ENCODE measurements at regions not wholly inside any gene's neighbourhood (a gene's known extent, or its start where the extent isn't known, plus 50 kb on each side); places are given as distances from the start of the nearest gene placed in this dataset.

DNA sequence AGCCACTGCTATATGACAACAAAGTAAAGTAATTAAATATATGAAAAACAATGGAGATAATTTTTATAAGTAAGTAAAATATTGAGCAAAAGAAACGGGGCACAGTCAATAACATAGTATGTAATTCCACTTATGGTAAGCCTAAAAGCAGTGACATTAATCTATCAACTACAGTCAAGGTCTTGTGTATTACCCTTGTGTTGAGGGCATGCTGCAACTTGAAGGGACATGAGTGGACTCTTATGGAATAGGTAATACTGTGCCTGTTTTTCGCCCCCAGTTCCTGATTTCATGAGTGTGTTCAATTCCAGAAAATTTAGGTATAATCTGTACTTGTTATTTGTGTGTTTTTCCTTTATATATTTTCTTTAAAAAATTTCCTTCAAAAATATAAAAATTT, 201.3 kb upstream of the SLITRK6 start:
- H3K4me1 Mint-ChIP-seq = no peaks in the 10 kb centered on the region
- H3K27me3 Mint-ChIP-seq (ENCODE audit: low read depth in 3 of 3) = no peaks in the 10 kb centered on the region
- H3K4me3 ChIP-seq (replicated peaks in 1 of 3; ENCODE audit: low read depth in 2 of 3, low read length in 3 of 3) = no peak overlapping the region
- H3K9me3 ChIP-seq (replicated peaks in 1 of 2; ENCODE audit: control insufficient read depth in 1 of 2, insufficient read depth in 1 of 2, low read length in 2 of 2) = peaks cover 0 to 4% of the 10 kb centered on the region in 2 donors
- no peaks in the 10 kb centered on the region for H3K36me3 Mint-ChIP-seq
- H3K27me3 ChIP-seq (ENCODE audit: control insufficient read depth in 2 of 2, insufficient read depth in 2 of 2, low read length in 2 of 2) = no peaks in the 10 kb centered on the region
- intact Hi-C loops (cut with micrococcal nuclease) = no loop called here
- H3K27ac Mint-ChIP-seq = no peak overlapping the region
- H3K27ac ChIP-seq (ENCODE audit: low read depth in 1 of 2, low read length in 2 of 2) = no peak overlapping the region
- H3K4me1 ChIP-seq (ENCODE audit: control insufficient read depth in 1 of 2, insufficient read depth in 2 of 2, low read length in 2 of 2) = no peaks in the 10 kb centered on the region
- no peak for TF ChIP-seq CTCF (IDR thresholded peaks at IDR 0.05)
- H3K36me3 ChIP-seq (replicated peaks in 1 of 2; ENCODE audit: control insufficient read depth in 1 of 2, insufficient read depth in 2 of 2, low read length in 2 of 2) = no peaks in the 10 kb centered on the region
- no peak for DNase-seq
- no peaks in the 10 kb centered on the region for H4K20me1 ChIP-seq (ENCODE audit: insufficient read depth, low read length)
- no CpG with 5 or more reads among the region's 2 CpGs for WGBS (ENCODE audit: insufficient coverage)
- H3K4me2 ChIP-seq (replicated peaks; ENCODE audit: extremely low read depth, low read length, poor library complexity, severe bottlenecking) = no peak overlapping the region
- H3K9ac ChIP-seq (ENCODE audit: insufficient read depth, low read length, poor library complexity, severe bottlenecking) = no peak overlapping the region
- H3K4me3 Mint-ChIP-seq = no peak overlapping the region
- H3K9me3 Mint-ChIP-seq = peaks cover 0 to 2% (median 0%) of the 10 kb centered on the region in 7 donors
- H3K79me2 ChIP-seq (ENCODE audit: insufficient read depth, low read length) = no peaks in the 10 kb centered on the region
- no peak overlapping the region for H2AFZ ChIP-seq (ENCODE audit: insufficient read depth, low read depth, low read length, poor library complexity, severe bottlenecking)

DNA sequence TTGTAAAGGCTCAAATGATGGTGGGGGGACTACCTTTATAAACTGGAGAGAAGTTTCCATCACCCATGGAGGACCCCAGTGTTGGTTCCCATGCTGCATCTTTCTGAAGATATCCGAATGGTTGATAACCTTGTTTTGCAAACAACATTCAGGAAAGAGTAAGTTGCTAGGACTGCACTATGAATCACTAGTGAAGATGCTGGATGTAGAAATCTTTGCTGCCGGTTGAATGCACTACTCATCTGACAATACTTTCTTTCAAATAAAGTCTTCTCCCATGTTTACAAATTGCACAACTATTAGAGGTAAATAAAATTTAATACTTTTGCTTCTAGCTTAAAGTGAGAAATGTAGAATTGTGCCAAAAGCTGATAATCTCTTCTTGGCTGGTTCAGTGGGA, 198.4 kb upstream of the SLITRK6 start:
- no peaks in the 10 kb centered on the region for H3K4me1 ChIP-seq (ENCODE audit: control insufficient read depth in 1 of 2, insufficient read depth in 2 of 2, low read length in 2 of 2)
- no peak for DNase-seq
- no peak overlapping the region for H3K4me3 Mint-ChIP-seq
- no peak overlapping the region for H3K27ac ChIP-seq (ENCODE audit: low read depth in 1 of 2, low read length in 2 of 2)
- peaks cover 0 to 4% of the 10 kb centered on the region in 2 donors for H3K9me3 ChIP-seq (replicated peaks in 1 of 2; ENCODE audit: control insufficient read depth in 1 of 2, insufficient read depth in 1 of 2, low read length in 2 of 2)
- no peaks in the 10 kb centered on the region for H3K36me3 ChIP-seq (replicated peaks in 1 of 2; ENCODE audit: control insufficient read depth in 1 of 2, insufficient read depth in 2 of 2, low read length in 2 of 2)
- no peak overlapping the region for H3K4me2 ChIP-seq (replicated peaks; ENCODE audit: extremely low read depth, low read length, poor library complexity, severe bottlenecking)
- H3K4me1 Mint-ChIP-seq = no peaks in the 10 kb centered on the region
- H3K9me3 Mint-ChIP-seq = peaks cover 0 to 2% (median 0%) of the 10 kb centered on the region in 7 donors
- no peaks in the 10 kb centered on the region for H3K79me2 ChIP-seq (ENCODE audit: insufficient read depth, low read length)
- no peaks in the 10 kb centered on the region for H4K20me1 ChIP-seq (ENCODE audit: insufficient read depth, low read length)
- H2AFZ ChIP-seq (ENCODE audit: insufficient read depth, low read depth, low read length, poor library complexity, severe bottlenecking) = no peak overlapping the region
- no peak overlapping the region for H3K9ac ChIP-seq (ENCODE audit: insufficient read depth, low read length, poor library complexity, severe bottlenecking)
- intact Hi-C loops (cut with micrococcal nuclease) = no loop called here
- TF ChIP-seq CTCF (IDR thresholded peaks at IDR 0.05) = no peak
- no peak overlapping the region for H3K27ac Mint-ChIP-seq
- H3K4me3 ChIP-seq (replicated peaks in 1 of 3; ENCODE audit: low read depth in 2 of 3, low read length in 3 of 3) = no peak overlapping the region
- WGBS (ENCODE audit: insufficient coverage) = no CpG with 5 or more reads among the region's 2 CpGs
- H3K36me3 Mint-ChIP-seq = no peaks in the 10 kb centered on the region
- no peaks in the 10 kb centered on the region for H3K27me3 Mint-ChIP-seq (ENCODE audit: low read depth in 3 of 3)
- no peaks in the 10 kb centered on the region for H3K27me3 ChIP-seq (ENCODE audit: control insufficient read depth in 2 of 2, insufficient read depth in 2 of 2, low read length in 2 of 2)

Measured in CD14-positive monocyte (primary cell).